ENCODE measurements at regions not wholly inside any gene's neighbourhood (a gene's known extent, or its start where the extent isn't known, plus 50 kb on each side); places are given as distances from the start of the nearest gene placed in this dataset.

- ATAC-seq (ENCODE audit: insufficient number of reproducible peaks, low FRiP score, low read depth) (no peak), DNase-seq (ENCODE audit: low spot score) (no peak)
- Histone ChIP-seq H3K27ac (no peak overlapping the region), H3K4me3 (no peak overlapping the region), H3K27me3 (replicated peaks; ENCODE audit: insufficient read depth) (no peaks in the 10 kb centered on the region), H3K9me3 (no peaks in the 10 kb centered on the region), H3K36me3 (no peaks in the 10 kb centered on the region), H3K4me1 (ENCODE audit: control insufficient read depth in 1 of 2, low read depth in 2 of 2) (no peaks in the 10 kb centered on the region)
- no peak for TF ChIP-seq CTCF (IDR thresholded peaks at IDR 0.05)
Measured at GRCh38 chr2:52369178-52369577, 1337.2 kb upstream of the NRXN1 start.

GRCh38 chr2:52368141-52368540, 1336.2 kb upstream of the NRXN1 start:
- Histone ChIP-seq H3K4me1 (ENCODE audit: control insufficient read depth in 1 of 2, low read depth in 2 of 2) (no peaks in the 10 kb centered on the region), H3K27me3 (replicated peaks; ENCODE audit: insufficient read depth) (no peaks in the 10 kb centered on the region)
- TF ChIP-seq CTCF (IDR thresholded peaks at IDR 0.05): no peak

GRCh38 chr2:52365946-52366345, 1334.0 kb upstream of the NRXN1 start:
- no peak overlapping the region for H3K27ac ChIP-seq
- H3K9me3 ChIP-seq: no peaks in the 10 kb centered on the region
- H3K27me3 ChIP-seq (replicated peaks; ENCODE audit: insufficient read depth): no peaks in the 10 kb centered on the region
- H3K4me1 ChIP-seq (ENCODE audit: control insufficient read depth in 1 of 2, low read depth in 2 of 2): no peaks in the 10 kb centered on the region
- TF ChIP-seq CTCF (IDR thresholded peaks at IDR 0.05): no peak
- no peak for ATAC-seq (ENCODE audit: insufficient number of reproducible peaks, low FRiP score, low read depth)
- DNase-seq (ENCODE audit: low spot score): no peak
- H3K4me3 ChIP-seq: no peak overlapping the region
- H3K36me3 ChIP-seq: no peaks in the 10 kb centered on the region

More at GRCh38 chr2:52368141-52368540, 1336.2 kb upstream of the NRXN1 start:
- DNase-seq (ENCODE audit: low spot score) (no peak), ATAC-seq (ENCODE audit: insufficient number of reproducible peaks, low FRiP score, low read depth) (no peak)
- H3K36me3 ChIP-seq: no peaks in the 10 kb centered on the region
- H3K4me3 ChIP-seq: no peak overlapping the region
- no peak overlapping the region for H3K27ac ChIP-seq
- no peaks in the 10 kb centered on the region for H3K9me3 ChIP-seq

GRCh38 chr2:52356556-52356955, 1324.6 kb upstream of the NRXN1 start:
- Histone ChIP-seq H3K27ac (no peak overlapping the region), H3K9me3 (no peaks in the 10 kb centered on the region), H3K4me1 (ENCODE audit: control insufficient read depth in 1 of 2, low read depth in 2 of 2) (no peaks in the 10 kb centered on the region), H3K4me3 (no peak overlapping the region), H3K27me3 (replicated peaks; ENCODE audit: insufficient read depth) (no peaks in the 10 kb centered on the region), H3K36me3 (no peaks in the 10 kb centered on the region)
- DNase-seq (ENCODE audit: low spot score) (no peak), ATAC-seq (ENCODE audit: insufficient number of reproducible peaks, low FRiP score, low read depth) (no peak)
- no peak for TF ChIP-seq CTCF (IDR thresholded peaks at IDR 0.05)

GRCh38 chr2:52347292-52347691, 1315.4 kb upstream of the NRXN1 start:
- ATAC-seq (ENCODE audit: insufficient number of reproducible peaks, low FRiP score, low read depth) (no peak), DNase-seq (ENCODE audit: low spot score) (no peak)
- no peak for TF ChIP-seq CTCF (IDR thresholded peaks at IDR 0.05)
- no peaks in the 10 kb centered on the region for H3K27me3 ChIP-seq (replicated peaks; ENCODE audit: insufficient read depth)
- no peak overlapping the region for H3K4me3 ChIP-seq
- H3K36me3 ChIP-seq: no peaks in the 10 kb centered on the region
- H3K4me1 ChIP-seq (ENCODE audit: control insufficient read depth in 1 of 2, low read depth in 2 of 2): no peaks in the 10 kb centered on the region
- H3K27ac ChIP-seq: no peak overlapping the region
- H3K9me3 ChIP-seq: no peaks in the 10 kb centered on the region

Measured in thoracic aorta (tissue), 2 donors.